Amygdala (tissue), 56 donors: ENCODE measurements at regions not wholly inside any gene's neighbourhood (a gene's known extent, or its start where the extent isn't known, plus 50 kb on each side); places are given as distances from the start of the nearest gene placed in this dataset.

ENCODE experiments used
- DNase-seq, 56 donors: peaks; one replicate each; lab custom pipeline; 2025; lab: John Stamatoyannopoulos, UW

GRCh38 chr13:39856714-39857113 lies 201.3 kb downstream of the COG6 start:
- DNase-seq, result no peak

- DNase-seq, result no peak
Measured at GRCh38 chr13:39858794-39859193, 203.3 kb downstream of the COG6 start.

- DNase-seq, result no peak
Measured at GRCh38 chr13:39859898-39860297, 204.4 kb downstream of the COG6 start.

GRCh38 chr13:39862900-39863299 lies 207.4 kb downstream of the COG6 start:
- DNase-seq, result no peak

GRCh38 chr13:39864221-39864620 lies 208.8 kb downstream of the COG6 start:
- DNase-seq, result no peak

GRCh38 chr13:39866722-39867121 lies 211.3 kb downstream of the COG6 start:
- DNase-seq, result no peak

GRCh38 chr13:39867807-39868206 lies 212.3 kb downstream of the COG6 start:
- DNase-seq, result no peak

GRCh38 chr13:39870197-39870747 lies 214.8 kb downstream of the COG6 start:
- DNase-seq, result no peak

GRCh38 chr13:39874331-39875053 lies 219.0 kb downstream of the COG6 start:
- no peak for DNase-seq

GRCh38 chr13:39875111-39875987 lies 219.9 kb downstream of the COG6 start:
- DNase-seq, result no peak

- DNase-seq, result no peak
Measured at GRCh38 chr13:39876258-39876657, 220.8 kb downstream of the COG6 start.

- DNase-seq, result no peak
Measured at GRCh38 chr13:39877134-39877533, 221.7 kb downstream of the COG6 start.

- no peak for DNase-seq
Measured at GRCh38 chr13:39879286-39880035, 224.0 kb downstream of the COG6 start.

GRCh38 chr13:39881383-39881782 lies 225.9 kb downstream of the COG6 start:
- no peak for DNase-seq

GRCh38 chr13:39881887-39882286 lies 226.4 kb downstream of the COG6 start:
- no peak for DNase-seq

- no peak for DNase-seq
Measured at GRCh38 chr13:39884166-39884565, 228.7 kb downstream of the COG6 start.

GRCh38 chr13:39886336-39886735 lies 230.9 kb downstream of the COG6 start:
- DNase-seq, result no peak

- DNase-seq, result no peak
Measured at GRCh38 chr13:39887387-39887786, 231.9 kb downstream of the COG6 start.

GRCh38 chr13:39888865-39889810 lies 233.7 kb downstream of the COG6 start:
- no peak for DNase-seq

- no peak for DNase-seq
Measured at GRCh38 chr13:39890537-39890936, 235.1 kb downstream of the COG6 start.
